ENCODE measurements at regions not wholly inside any gene's neighbourhood (a gene's known extent, or its start where the extent isn't known, plus 50 kb on each side); places are given as distances from the start of the nearest gene placed in this dataset.

DNA sequence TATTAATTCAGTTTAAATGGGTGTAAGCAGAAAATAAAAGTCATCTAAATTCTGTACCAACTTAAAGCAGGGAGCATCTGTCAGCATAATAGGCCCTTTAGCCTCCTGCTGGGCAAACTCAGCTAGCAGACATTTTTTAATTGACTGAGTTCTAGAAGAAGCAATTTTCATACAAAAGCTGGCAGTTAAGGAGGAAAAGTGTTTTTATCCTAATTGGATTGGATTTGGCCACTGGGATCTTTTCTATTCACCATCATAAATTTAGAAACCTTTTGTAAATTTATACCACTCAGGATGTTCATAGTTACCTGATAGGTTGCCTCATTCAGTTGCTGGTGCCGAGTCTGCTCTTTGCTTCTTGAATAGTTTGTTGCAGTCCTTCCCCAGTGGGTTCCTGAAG lies 262.7 kb upstream of the FSIP2 start:
- Histone ChIP-seq H3K4me2 (ENCODE audit: low read depth, low read length) (no peak overlapping the region), H3K4me3 (ENCODE audit: insufficient read depth, low read depth, low read length) (no peak overlapping the region), H2AK9ac (replicated peaks; ENCODE audit: low read depth, low read length, poor library complexity) (no peak overlapping the region), H4K8ac (ENCODE audit: low read depth in 2 of 2, low read length in 2 of 2) (no peak overlapping the region), H3K56ac (ENCODE audit: extremely low read depth, insufficient read depth, low read length) (no peak overlapping the region), H3K36me3 (ENCODE audit: control insufficient read depth, insufficient read depth, low read length) (no peaks in the 10 kb centered on the region), H3K27me3 (ENCODE audit: control insufficient read depth, insufficient read depth, low read length) (no peaks in the 10 kb centered on the region), H3K4me1 (ENCODE audit: control insufficient read depth, insufficient read depth, low read length) (no peaks in the 10 kb centered on the region), H3K79me1 (ENCODE audit: low read depth in 1 of 2, low read length in 2 of 2) (no peaks in the 10 kb centered on the region), H3K9ac (ENCODE audit: low read depth, low read length) (no peak overlapping the region), H2BK15ac (ENCODE audit: low read depth, low read length) (no peak overlapping the region), H3K23ac (ENCODE audit: low read depth, low read length) (no peak overlapping the region), H2BK20ac (ENCODE audit: low read depth, low read length) (no peak overlapping the region), H3K4ac (ENCODE audit: low read depth, low read length) (no peak overlapping the region), H2BK120ac (ENCODE audit: low read depth, low read length) (no peak overlapping the region), H3K9me1 (ENCODE audit: insufficient read depth, low read length) (no peaks in the 10 kb centered on the region), H2AK5ac (ENCODE audit: low read depth, low read length) (no peak overlapping the region), H3K18ac (ENCODE audit: low read depth, low read length) (no peak overlapping the region), H3K9me3 (ENCODE audit: control insufficient read depth, insufficient read depth, low read length) (peaks cover 20% of the 10 kb centered on the region), H2AFZ (replicated peaks; ENCODE audit: low read length, poor library complexity) (no peak overlapping the region), H3K14ac (replicated peaks; ENCODE audit: low read depth, low read length) (no peak overlapping the region), H4K91ac (ENCODE audit: insufficient read depth, low read depth, low read length) (no peak overlapping the region), H2BK5ac (ENCODE audit: low read depth, low read length, poor library complexity, severe bottlenecking) (no peak overlapping the region), H4K20me1 (ENCODE audit: insufficient read depth, low read length) (no peaks in the 10 kb centered on the region), H4K5ac (ENCODE audit: low read depth, low read length) (no peak overlapping the region), H3K27ac (ENCODE audit: insufficient read depth, low read length) (no peak overlapping the region)
- BruUV-seq (replicated peaks) = no TSS peak
- no peak for ATAC-seq (ENCODE audit: low read depth)
- WGBS, 2 experiments (ENCODE audit: extremely low coverage in 2 of 2, insufficient read length in 1 of 2) = no CpG with 5 or more reads among the region's 1 CpG
- TF ChIP-seq, protein P1, sequence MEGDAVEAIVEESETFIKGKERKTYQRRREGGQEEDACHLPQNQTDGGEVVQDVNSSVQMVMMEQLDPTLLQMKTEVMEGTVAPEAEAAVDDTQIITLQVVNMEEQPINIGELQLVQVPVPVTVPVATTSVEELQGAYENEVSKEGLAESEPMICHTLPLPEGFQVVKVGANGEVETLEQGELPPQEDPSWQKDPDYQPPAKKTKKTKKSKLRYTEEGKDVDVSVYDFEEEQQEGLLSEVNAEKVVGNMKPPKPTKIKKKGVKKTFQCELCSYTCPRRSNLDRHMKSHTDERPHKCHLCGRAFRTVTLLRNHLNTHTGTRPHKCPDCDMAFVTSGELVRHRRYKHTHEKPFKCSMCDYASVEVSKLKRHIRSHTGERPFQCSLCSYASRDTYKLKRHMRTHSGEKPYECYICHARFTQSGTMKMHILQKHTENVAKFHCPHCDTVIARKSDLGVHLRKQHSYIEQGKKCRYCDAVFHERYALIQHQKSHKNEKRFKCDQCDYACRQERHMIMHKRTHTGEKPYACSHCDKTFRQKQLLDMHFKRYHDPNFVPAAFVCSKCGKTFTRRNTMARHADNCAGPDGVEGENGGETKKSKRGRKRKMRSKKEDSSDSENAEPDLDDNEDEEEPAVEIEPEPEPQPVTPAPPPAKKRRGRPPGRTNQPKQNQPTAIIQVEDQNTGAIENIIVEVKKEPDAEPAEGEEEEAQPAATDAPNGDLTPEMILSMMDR (conservative IDR thresholded peaks at IDR 0.05; ENCODE audit: low read depth, low read length) = no peak
- TF ChIP-seq FOS (IDR thresholded peaks at IDR 0.05; ENCODE audit: low read depth, low read length) (no peak), MXI1 (IDR thresholded peaks at IDR 0.05; ENCODE audit: borderline replicate concordance, low read depth, low read length) (no peak), RCOR1 (IDR thresholded peaks at IDR 0.05; ENCODE audit: insufficient replicate concordance, low read length) (no peak), MAZ (IDR thresholded peaks at IDR 0.05; ENCODE audit: borderline replicate concordance, low read depth, low read length) (no peak)
- ChIA-PET CTCF (no interaction called here), POLR2A (ENCODE audit: unreplicated experiment) (no interaction called here)
- intact Hi-C loops (cut with micrococcal nuclease) = no loop called here
- dilution Hi-C loops (cut with HindIII; ENCODE audit: low sequenced_read_pairs, unreplicated experiment) = no loop called here
- DNase-seq = no peak
- in situ Hi-C loops (cut with MboI; ENCODE audit: low sequenced_read_pairs) = no loop called here

Measured in IMR-90 (cell line).